ENCODE measurements at regions not wholly inside any gene's neighbourhood (a gene's known extent, or its start where the extent isn't known, plus 50 kb on each side); places are given as distances from the start of the nearest gene placed in this dataset.

DNA sequence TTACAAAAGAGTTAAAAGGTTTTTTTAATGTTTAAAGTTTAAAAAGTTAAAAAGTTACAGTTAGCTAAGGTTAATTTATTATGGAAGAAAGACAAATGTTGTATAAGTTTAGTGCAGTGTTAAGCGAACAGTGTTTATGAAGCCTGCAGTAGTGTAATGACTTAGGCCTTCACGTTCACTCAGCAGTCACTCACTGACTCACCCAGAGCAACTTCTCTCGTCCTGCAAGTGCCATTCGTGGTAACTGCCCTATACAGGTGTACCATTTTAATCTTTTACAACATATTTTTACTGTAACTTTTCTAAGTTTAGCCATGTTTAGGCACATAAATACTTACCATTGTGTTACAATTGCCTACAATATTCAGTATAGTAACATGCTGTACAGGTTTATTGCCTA, 398.2 kb upstream of the NBEA start:
- Histone ChIP-seq H3K4ac (ENCODE audit: low read depth, low read length) (no peak overlapping the region), H3K27me3 (ENCODE audit: insufficient read depth, low read length) (no peaks in the 10 kb centered on the region), H3K27ac (ENCODE audit: insufficient read length, low read depth, low read length) (no peak overlapping the region), H2BK12ac (ENCODE audit: insufficient read length, low read depth, low read length) (no peak overlapping the region), H4K8ac (replicated peaks; ENCODE audit: insufficient read length, low read depth, low read length) (no peak overlapping the region), H3K23me2 (ENCODE audit: insufficient read length, low read depth, low read length, poor library complexity, severe bottlenecking) (no peaks in the 10 kb centered on the region), H3K56ac (ENCODE audit: insufficient read length, low read depth, low read length) (no peak overlapping the region), H2AFZ (ENCODE audit: low read length) (no peak overlapping the region), H2BK5ac (ENCODE audit: insufficient read length, low read length) (no peak overlapping the region), H2BK20ac (ENCODE audit: low read depth, low read length, poor library complexity, severe bottlenecking) (no peak overlapping the region), H3K14ac (ENCODE audit: insufficient read depth, low read length) (no peak overlapping the region), H3K18ac (ENCODE audit: insufficient read length, low read depth, low read length) (no peak overlapping the region), H3T11ph (ENCODE audit: low read length) (no peak overlapping the region), H3K4me1 (ENCODE audit: insufficient read depth, low read length) (no peaks in the 10 kb centered on the region), H3K79me2 (ENCODE audit: insufficient read depth, low read length) (no peaks in the 10 kb centered on the region), H3K9ac (ENCODE audit: extremely low read depth, insufficient read length, low read length) (no peak overlapping the region), H3K23ac (ENCODE audit: insufficient read length, low read depth, low read length) (no peak overlapping the region), H3K9me3 (ENCODE audit: control insufficient read depth, low read depth, low read length) (no peaks in the 10 kb centered on the region), H4K5ac (ENCODE audit: insufficient read length, low read depth, low read length) (no peak overlapping the region), H3K79me1 (ENCODE audit: insufficient read depth, low read depth, low read length, poor library complexity, severe bottlenecking) (no peaks in the 10 kb centered on the region), H2BK120ac (ENCODE audit: low read depth, low read length, poor library complexity, severe bottlenecking) (no peak overlapping the region), H4K91ac (ENCODE audit: insufficient read length, low read depth, low read length) (no peak overlapping the region), H3K4me2 (ENCODE audit: insufficient read depth, insufficient read length, low read length) (no peak overlapping the region), H4K20me1 (ENCODE audit: control insufficient read depth, insufficient read depth, insufficient read length) (no peaks in the 10 kb centered on the region), H2BK15ac (ENCODE audit: low read depth, low read length) (no peak overlapping the region), H2AK5ac (ENCODE audit: insufficient read length, low read length) (no peak overlapping the region)
- Mint-ChIP-seq H3K9me3 (peaks cover 12 to 19% of the 10 kb centered on the region in 2 experiments), H3K4me3 (no peak overlapping the region), H3K27me3 (ENCODE audit: low read depth) (no peaks in the 10 kb centered on the region), H3K27ac (no peak overlapping the region), H3K36me3 (ENCODE audit: insufficient read depth in 1 of 3, low read depth in 3 of 3) (peaks cover 2 to 13% (median 9%) of the 10 kb centered on the region in 3 experiments), H3K4me1 (no peaks in the 10 kb centered on the region)
- WGBS (ENCODE audit: extremely low coverage, insufficient read length, low lambda C conversion rate): no CpG with 5 or more reads among the region's 4 CpGs
- TF ChIP-seq, protein P1, sequence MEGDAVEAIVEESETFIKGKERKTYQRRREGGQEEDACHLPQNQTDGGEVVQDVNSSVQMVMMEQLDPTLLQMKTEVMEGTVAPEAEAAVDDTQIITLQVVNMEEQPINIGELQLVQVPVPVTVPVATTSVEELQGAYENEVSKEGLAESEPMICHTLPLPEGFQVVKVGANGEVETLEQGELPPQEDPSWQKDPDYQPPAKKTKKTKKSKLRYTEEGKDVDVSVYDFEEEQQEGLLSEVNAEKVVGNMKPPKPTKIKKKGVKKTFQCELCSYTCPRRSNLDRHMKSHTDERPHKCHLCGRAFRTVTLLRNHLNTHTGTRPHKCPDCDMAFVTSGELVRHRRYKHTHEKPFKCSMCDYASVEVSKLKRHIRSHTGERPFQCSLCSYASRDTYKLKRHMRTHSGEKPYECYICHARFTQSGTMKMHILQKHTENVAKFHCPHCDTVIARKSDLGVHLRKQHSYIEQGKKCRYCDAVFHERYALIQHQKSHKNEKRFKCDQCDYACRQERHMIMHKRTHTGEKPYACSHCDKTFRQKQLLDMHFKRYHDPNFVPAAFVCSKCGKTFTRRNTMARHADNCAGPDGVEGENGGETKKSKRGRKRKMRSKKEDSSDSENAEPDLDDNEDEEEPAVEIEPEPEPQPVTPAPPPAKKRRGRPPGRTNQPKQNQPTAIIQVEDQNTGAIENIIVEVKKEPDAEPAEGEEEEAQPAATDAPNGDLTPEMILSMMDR (conservative IDR thresholded peaks at IDR 0.05): no peak
- no peak for DNase-seq

Data from H9 (cell line).